ENCODE measurements at regions not wholly inside any gene's neighbourhood (a gene's known extent, or its start where the extent isn't known, plus 50 kb on each side); places are given as distances from the start of the nearest gene placed in this dataset.

GRCh38 chr14:106876711-106877110, 1350.3 kb downstream of the TMEM121 start:
- TF ChIP-seq, protein P1, sequence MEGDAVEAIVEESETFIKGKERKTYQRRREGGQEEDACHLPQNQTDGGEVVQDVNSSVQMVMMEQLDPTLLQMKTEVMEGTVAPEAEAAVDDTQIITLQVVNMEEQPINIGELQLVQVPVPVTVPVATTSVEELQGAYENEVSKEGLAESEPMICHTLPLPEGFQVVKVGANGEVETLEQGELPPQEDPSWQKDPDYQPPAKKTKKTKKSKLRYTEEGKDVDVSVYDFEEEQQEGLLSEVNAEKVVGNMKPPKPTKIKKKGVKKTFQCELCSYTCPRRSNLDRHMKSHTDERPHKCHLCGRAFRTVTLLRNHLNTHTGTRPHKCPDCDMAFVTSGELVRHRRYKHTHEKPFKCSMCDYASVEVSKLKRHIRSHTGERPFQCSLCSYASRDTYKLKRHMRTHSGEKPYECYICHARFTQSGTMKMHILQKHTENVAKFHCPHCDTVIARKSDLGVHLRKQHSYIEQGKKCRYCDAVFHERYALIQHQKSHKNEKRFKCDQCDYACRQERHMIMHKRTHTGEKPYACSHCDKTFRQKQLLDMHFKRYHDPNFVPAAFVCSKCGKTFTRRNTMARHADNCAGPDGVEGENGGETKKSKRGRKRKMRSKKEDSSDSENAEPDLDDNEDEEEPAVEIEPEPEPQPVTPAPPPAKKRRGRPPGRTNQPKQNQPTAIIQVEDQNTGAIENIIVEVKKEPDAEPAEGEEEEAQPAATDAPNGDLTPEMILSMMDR (IDR thresholded peaks at IDR 0.05): no peak
- TF ChIP-seq POLR2A (IDR thresholded peaks at IDR 0.05): no peak

All from body of pancreas (tissue), 4 donors.